Sigmoid colon (tissue), 4 donors: ENCODE measurements at regions not wholly inside any gene's neighbourhood (a gene's known extent, or its start where the extent isn't known, plus 50 kb on each side); places are given as distances from the start of the nearest gene placed in this dataset.

Experiments
- EP300 ChIP-seq, 4 donors: sonication (generic); formaldehyde crosslinking; IDR thresholded peaks; one replicate each; pipeline ENCODE4 v1.6.1; 2017; ENCODE audit warnings: antibody characterized with exemption in 4 of 4
- POLR2A ChIP-seq, 2 donors: fragments of 450-650 bp; IDR thresholded peaks; one replicate each; pipeline ENCODE4 v1.6.1; 2016; ENCODE audit warnings: antibody characterized with exemption in 2 of 2, mild to moderate bottlenecking in 2 of 2, moderate library complexity in 2 of 2
- POLR2AphosphoS5 ChIP-seq, 4 donors: sonication (generic); formaldehyde crosslinking; IDR thresholded peaks; one replicate each; pipeline ENCODE4 v1.6.1; 2017; ENCODE audit warnings: antibody characterized with exemption in 4 of 4
- TF ChIP-seq, protein P1 (sequence below), 4 experiments: fragments of 450-650 bp in 3 of 4; fragments of 200-600 bp in 1 of 4; IDR thresholded peaks; one replicate each; pipeline ENCODE4 v1.5.1; 2016 to 2019; ENCODE audit warnings: antibody characterized with exemption in 4 of 4, mild to moderate bottlenecking in 3 of 4, moderate library complexity in 2 of 4

DNA sequence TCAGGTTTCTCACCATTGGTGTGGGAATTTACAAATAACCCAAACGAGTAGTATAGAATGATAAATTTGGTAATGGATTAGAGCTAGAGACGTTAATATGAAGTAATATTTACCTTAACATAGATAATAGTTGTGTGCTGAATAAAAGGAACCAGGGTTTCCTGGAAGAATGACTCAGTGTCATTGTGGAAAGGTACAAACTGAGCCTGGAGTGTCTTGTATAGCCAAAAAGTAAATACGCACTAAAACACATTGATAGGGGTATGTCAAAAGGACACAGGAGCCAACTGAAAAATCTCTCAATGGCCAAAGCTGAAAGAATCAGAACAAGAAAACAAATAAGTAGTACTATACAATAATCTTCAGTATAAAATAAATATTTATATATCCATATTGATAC lies 363.5 kb downstream of the SLCO4C1 start:
- TF ChIP-seq, protein P1, sequence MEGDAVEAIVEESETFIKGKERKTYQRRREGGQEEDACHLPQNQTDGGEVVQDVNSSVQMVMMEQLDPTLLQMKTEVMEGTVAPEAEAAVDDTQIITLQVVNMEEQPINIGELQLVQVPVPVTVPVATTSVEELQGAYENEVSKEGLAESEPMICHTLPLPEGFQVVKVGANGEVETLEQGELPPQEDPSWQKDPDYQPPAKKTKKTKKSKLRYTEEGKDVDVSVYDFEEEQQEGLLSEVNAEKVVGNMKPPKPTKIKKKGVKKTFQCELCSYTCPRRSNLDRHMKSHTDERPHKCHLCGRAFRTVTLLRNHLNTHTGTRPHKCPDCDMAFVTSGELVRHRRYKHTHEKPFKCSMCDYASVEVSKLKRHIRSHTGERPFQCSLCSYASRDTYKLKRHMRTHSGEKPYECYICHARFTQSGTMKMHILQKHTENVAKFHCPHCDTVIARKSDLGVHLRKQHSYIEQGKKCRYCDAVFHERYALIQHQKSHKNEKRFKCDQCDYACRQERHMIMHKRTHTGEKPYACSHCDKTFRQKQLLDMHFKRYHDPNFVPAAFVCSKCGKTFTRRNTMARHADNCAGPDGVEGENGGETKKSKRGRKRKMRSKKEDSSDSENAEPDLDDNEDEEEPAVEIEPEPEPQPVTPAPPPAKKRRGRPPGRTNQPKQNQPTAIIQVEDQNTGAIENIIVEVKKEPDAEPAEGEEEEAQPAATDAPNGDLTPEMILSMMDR (IDR thresholded peaks at IDR 0.05) = no peak
- no peak for TF ChIP-seq POLR2A (IDR thresholded peaks at IDR 0.05)
- no peak for TF ChIP-seq POLR2AphosphoS5 (IDR thresholded peaks at IDR 0.05)
- no peak for TF ChIP-seq EP300 (IDR thresholded peaks at IDR 0.05)
